HG02870 (cell line): ENCODE measurements at regions not wholly inside any gene's neighbourhood (a gene's known extent, or its start where the extent isn't known, plus 50 kb on each side); places are given as distances from the start of the nearest gene placed in this dataset.

ENCODE experiments used
- ATAC-seq: cut with Tn5 transposase; IDR thresholded peaks from one replicate; pipeline ENCODE4 v1.9.1; 2021; ENCODE audit warnings: mild to moderate bottlenecking, moderate library complexity; ENCODE audit not compliant: unreplicated experiment

GRCh38 chr3:181660337-181660736 lies 51.4 kb upstream of the SOX2 start:
- ATAC-seq, result no peak

DNA sequence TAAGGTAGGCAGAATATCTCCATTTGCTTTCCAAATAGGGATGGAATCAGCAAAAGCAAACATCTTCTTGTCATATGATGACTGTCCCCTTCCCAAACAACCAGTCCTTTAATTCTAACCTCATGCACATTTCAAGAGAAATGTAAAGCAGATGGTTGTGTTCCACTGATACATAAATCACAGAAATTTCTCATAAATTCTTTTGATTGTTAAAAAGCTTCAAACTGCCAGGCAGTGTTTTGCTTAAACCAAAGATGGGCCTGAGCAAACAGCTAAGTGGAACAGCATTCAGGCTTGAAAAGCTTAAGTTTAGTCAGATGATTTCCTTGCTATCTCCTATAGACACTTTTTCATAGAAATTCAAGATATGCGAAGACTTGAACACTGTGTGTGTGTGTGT lies 74.3 kb upstream of the SOX2 start:
- ATAC-seq, result no peak

GRCh38 chr3:181637056-181637455 lies 74.7 kb upstream of the SOX2 start:
- ATAC-seq, result no peak

GRCh38 chr3:181635141-181635540 lies 76.6 kb upstream of the SOX2 start:
- no peak for ATAC-seq

DNA sequence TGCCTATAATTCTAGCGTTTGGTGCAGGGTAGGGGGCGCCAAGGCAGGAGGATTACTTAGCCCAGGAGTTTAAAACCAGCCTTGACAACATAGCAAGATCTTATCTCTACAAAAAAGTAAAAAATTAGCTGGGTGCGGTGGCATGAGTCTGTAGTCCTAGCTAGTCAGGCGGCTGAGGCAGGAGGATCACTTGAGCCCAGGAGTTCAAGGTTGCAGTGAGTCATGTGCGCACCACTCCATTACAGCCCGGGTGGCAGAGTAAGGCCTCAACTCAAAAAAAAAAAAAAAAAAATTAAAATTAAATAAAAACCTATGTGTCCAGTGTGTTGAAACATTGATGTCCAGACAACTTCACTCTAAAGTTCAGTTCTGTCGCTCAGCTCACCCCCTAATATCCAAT lies 78.2 kb upstream of the SOX2 start:
- no peak for ATAC-seq

DNA sequence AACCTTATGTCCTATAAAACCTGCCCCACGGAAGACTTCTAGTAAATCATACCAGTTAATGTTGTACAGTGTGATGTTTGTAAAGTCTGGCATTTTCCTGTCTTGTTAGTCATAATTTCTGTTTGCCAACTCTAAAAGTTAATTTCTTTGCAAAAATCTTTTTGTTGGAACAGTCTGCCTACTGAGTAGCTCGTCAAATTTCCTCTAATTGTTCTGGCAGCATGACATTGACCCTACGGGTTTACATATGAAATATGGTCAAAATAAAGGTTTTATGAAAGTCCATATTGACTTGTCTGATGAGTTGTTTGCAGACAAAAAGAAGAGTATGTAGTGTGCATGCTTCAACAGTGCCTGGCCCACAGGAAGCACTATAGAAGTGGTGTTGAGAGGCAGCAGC lies 79.8 kb upstream of the SOX2 start:
- no peak for ATAC-seq

DNA sequence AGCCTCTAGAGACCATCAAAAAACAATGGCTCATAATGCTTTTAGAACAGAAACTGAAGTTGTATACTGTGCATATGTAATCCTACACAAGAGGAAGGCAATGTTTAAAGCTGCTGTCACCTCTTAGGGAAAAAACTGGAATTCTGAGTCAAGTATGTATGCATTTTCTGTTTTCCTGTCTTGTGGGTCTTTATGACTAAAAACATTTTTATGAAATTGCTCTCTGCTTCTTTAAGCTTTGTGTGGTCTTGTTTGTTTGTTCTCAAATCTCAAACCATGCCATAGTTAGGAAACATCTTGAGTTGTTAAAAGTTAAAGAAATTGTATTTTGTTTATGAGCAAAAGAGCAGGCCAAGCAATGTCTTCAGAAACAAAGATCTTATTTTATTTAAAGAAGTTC lies 80.9 kb upstream of the SOX2 start:
- ATAC-seq, result no peak

GRCh38 chr3:181629711-181630110 lies 82.0 kb upstream of the SOX2 start:
- ATAC-seq, result no peak

- ATAC-seq, result no peak
These were observed 82.7 kb upstream of the SOX2 start for GRCh38 chr3:181629029-181629428.

DNA sequence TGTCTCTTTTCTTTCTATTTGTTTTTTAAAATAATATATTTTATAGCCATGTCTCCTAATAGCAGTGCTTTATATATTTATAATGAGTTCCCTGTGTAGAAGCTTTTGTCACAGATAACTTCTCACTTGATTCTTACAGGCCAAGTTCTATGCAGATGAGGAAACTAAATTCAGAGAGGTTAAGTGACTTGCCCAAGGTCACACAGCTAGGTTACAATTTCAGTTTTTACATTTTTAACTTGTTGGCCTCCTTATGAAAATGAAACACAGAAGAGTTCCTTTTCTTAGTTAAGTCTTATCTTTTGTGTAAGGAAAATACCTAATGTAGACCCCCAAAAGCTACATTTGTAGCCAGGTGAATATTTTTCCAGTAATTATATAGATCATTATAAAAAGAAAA lies 83.3 kb upstream of the SOX2 start:
- no peak for ATAC-seq

GRCh38 chr3:181626036-181626435 lies 85.7 kb upstream of the SOX2 start:
- ATAC-seq, result no peak

GRCh38 chr3:181623924-181624694 lies 87.6 kb upstream of the SOX2 start:
- ATAC-seq, result no peak

- ATAC-seq, result no peak
These were observed 89.4 kb upstream of the SOX2 start for GRCh38 chr3:181622365-181622764.

DNA sequence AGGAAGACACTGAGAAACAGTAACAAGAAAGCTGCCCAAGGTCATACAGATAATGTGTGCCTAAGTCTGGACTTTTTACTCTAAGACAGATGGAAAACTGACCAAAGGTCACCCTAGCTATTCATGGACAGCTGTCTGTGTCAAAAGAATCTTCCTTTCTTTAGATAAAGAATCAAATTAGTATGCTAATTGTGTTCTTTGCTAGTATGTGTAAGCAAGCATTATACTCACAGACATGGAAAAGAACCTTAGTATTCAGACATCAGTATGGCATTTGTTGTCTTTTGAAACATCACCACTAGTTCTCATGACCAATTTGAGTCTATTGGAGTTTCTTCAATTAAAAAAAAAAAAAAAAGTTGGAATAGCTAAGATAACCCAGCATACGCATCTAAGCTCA lies 91.8 kb upstream of the SOX2 start:
- ATAC-seq, result no peak

GRCh38 chr3:181618260-181618659 lies 93.5 kb upstream of the SOX2 start:
- ATAC-seq, result no peak

- no peak for ATAC-seq
These were observed 95.3 kb upstream of the SOX2 start for GRCh38 chr3:181616088-181617070.

- ATAC-seq, result no peak
These were observed 96.1 kb upstream of the SOX2 start for GRCh38 chr3:181615666-181616065.

- no peak for ATAC-seq
These were observed 96.8 kb upstream of the SOX2 start for GRCh38 chr3:181614878-181615277.

DNA sequence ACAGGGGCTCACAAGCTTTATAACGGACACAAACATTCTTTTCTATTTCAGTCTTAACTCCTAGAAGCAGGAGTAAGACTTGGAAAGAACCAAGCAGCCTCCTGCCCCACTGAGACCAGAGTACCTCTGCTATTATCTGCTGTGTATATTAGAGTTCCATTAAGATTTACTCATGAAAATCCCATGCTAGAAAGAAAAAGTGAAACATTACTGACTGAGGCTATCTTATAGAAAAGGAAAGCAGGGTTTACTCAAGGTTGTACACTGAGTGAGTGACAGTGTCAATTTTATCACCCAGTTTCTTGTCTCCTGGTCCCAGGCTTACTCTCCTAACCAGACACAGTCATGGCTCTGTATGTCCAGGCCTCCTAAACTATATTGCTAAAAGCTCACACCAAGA lies 97.9 kb upstream of the SOX2 start:
- ATAC-seq, result no peak

- no peak for ATAC-seq
These were observed 98.5 kb upstream of the SOX2 start for GRCh38 chr3:181613191-181613590.

- no peak for ATAC-seq
These were observed 100.8 kb upstream of the SOX2 start for GRCh38 chr3:181610973-181611265.
